ENCODE measurements at regions not wholly inside any gene's neighbourhood (a gene's known extent, or its start where the extent isn't known, plus 50 kb on each side); places are given as distances from the start of the nearest gene placed in this dataset.

- TF ChIP-seq ZFX (IDR thresholded peaks at IDR 0.05; ENCODE audit: borderline replicate concordance) (no peak), CTCF (IDR thresholded peaks at IDR 0.05) (peak; percentile 84)
- H3K27ac ChIP-seq, result no peak overlapping the region
Measured at GRCh38 chr6:10465629-10466499, 51.0 kb upstream of the TFAP2A start.

All from 22Rv1 (cell line).